ENCODE measurements at regions not wholly inside any gene's neighbourhood (a gene's known extent, or its start where the extent isn't known, plus 50 kb on each side); places are given as distances from the start of the nearest gene placed in this dataset.

DNA sequence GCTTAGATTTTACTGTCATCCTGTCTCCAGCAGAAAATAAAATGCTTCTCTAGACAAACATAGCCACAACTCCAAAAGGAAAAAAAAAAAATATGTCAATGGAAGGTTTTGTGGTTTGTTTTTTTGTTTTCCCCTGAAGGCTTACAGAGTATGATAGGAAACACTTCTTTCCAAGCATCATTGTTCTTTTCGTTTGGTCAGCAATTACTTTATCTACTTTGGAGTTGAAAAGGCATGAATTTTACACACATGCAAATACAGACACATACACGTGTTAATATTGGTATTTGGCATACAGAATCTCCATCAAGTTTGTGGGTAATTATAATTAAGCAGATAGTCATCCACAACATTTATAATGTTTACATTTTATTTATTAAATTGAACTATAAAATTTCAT, 496.9 kb upstream of the MBL2 start:
- TF ChIP-seq, protein P1, sequence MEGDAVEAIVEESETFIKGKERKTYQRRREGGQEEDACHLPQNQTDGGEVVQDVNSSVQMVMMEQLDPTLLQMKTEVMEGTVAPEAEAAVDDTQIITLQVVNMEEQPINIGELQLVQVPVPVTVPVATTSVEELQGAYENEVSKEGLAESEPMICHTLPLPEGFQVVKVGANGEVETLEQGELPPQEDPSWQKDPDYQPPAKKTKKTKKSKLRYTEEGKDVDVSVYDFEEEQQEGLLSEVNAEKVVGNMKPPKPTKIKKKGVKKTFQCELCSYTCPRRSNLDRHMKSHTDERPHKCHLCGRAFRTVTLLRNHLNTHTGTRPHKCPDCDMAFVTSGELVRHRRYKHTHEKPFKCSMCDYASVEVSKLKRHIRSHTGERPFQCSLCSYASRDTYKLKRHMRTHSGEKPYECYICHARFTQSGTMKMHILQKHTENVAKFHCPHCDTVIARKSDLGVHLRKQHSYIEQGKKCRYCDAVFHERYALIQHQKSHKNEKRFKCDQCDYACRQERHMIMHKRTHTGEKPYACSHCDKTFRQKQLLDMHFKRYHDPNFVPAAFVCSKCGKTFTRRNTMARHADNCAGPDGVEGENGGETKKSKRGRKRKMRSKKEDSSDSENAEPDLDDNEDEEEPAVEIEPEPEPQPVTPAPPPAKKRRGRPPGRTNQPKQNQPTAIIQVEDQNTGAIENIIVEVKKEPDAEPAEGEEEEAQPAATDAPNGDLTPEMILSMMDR (optimal IDR thresholded peaks at IDR 0.05 in 1 of 3, IDR thresholded peaks at IDR 0.05 in 1 of 3, conservative IDR thresholded peaks at IDR 0.05 in 1 of 3; ENCODE audit: extremely low read depth in 1 of 3, insufficient read depth in 2 of 3, low read length in 3 of 3) = no peak
- TF ChIP-seq EZH2 (IDR thresholded peaks at IDR 0.05; ENCODE audit: low read length) = no peak
